ENCODE measurements at regions not wholly inside any gene's neighbourhood (a gene's known extent, or its start where the extent isn't known, plus 50 kb on each side); places are given as distances from the start of the nearest gene placed in this dataset.

GRCh38 chr18:21184396-21184996 lies 57.5 kb upstream of the GREB1L start:
- H3K36me3 ChIP-seq (ENCODE audit: control insufficient read depth, insufficient read depth, low read length) = no peaks in the 10 kb centered on the region
- ChIA-PET CTCF (no interaction called here), POLR2A (no interaction called here)
- no peak overlapping the region for H3K4me3 ChIP-seq (ENCODE audit: low read depth in 2 of 2, low read length in 2 of 2)
- H3K9me3 ChIP-seq (ENCODE audit: control insufficient read depth, insufficient read depth, low read depth, low read length) = no peaks in the 10 kb centered on the region
- in situ Hi-C loops (cut with HindIII; ENCODE audit: low pct_unique_long_range_greater_than_20kb, low sequenced_read_pairs) (no loop called here), intact Hi-C loops (cut with micrococcal nuclease; ENCODE audit: unreplicated experiment) (no loop called here)
- H3K27me3 ChIP-seq (ENCODE audit: control insufficient read depth, insufficient read depth, low read length) = no peaks in the 10 kb centered on the region
- no peak for TF ChIP-seq REST (IDR thresholded peaks at IDR 0.05; ENCODE audit: insufficient read depth in 1 of 2, low read depth in 2 of 2, low read length in 1 of 2)
- no peak for TF ChIP-seq CTCF (IDR thresholded peaks at IDR 0.05)
- no peak for TF ChIP-seq SIN3A (IDR thresholded peaks at IDR 0.05; ENCODE audit: borderline replicate concordance, insufficient read depth, low read depth, low read length)
- no peak for TF ChIP-seq TCF7L2 (IDR thresholded peaks at IDR 0.05; ENCODE audit: low read depth, low read length)
- no peak for TF ChIP-seq POLR2AphosphoS5 (IDR thresholded peaks at IDR 0.05; ENCODE audit: low read depth, low read length)
- DNase-seq (ENCODE audit: low read depth, low spot score) = no peak
- BruUV-seq (replicated peaks) = no TSS peak
- H3K4me1 ChIP-seq (ENCODE audit: control insufficient read depth, insufficient read depth, low read length) = no peaks in the 10 kb centered on the region
- no peak overlapping the region for H3K27ac ChIP-seq (ENCODE audit: low read length)
- ATAC-seq = no peak

GRCh38 chr18:21187886-21188285 lies 54.1 kb upstream of the GREB1L start:
- Histone ChIP-seq H3K36me3 (ENCODE audit: control insufficient read depth, insufficient read depth, low read length) (no peaks in the 10 kb centered on the region), H3K4me1 (ENCODE audit: control insufficient read depth, insufficient read depth, low read length) (no peaks in the 10 kb centered on the region), H3K27ac (ENCODE audit: low read length) (no peak overlapping the region), H3K27me3 (ENCODE audit: control insufficient read depth, insufficient read depth, low read length) (no peaks in the 10 kb centered on the region), H3K4me3 (ENCODE audit: low read depth in 2 of 2, low read length in 2 of 2) (no peak overlapping the region), H3K9me3 (ENCODE audit: control insufficient read depth, insufficient read depth, low read depth, low read length) (no peaks in the 10 kb centered on the region)
- TF ChIP-seq CTCF (IDR thresholded peaks at IDR 0.05) = no peak
- TF ChIP-seq REST (IDR thresholded peaks at IDR 0.05; ENCODE audit: insufficient read depth in 1 of 2, low read depth in 2 of 2, low read length in 1 of 2) = no peak
- TF ChIP-seq TCF7L2 (IDR thresholded peaks at IDR 0.05; ENCODE audit: low read depth, low read length) = no peak
- no peak for TF ChIP-seq POLR2AphosphoS5 (IDR thresholded peaks at IDR 0.05; ENCODE audit: low read depth, low read length)
- no peak for TF ChIP-seq SIN3A (IDR thresholded peaks at IDR 0.05; ENCODE audit: borderline replicate concordance, insufficient read depth, low read depth, low read length)
- in situ Hi-C loops (cut with HindIII; ENCODE audit: low pct_unique_long_range_greater_than_20kb, low sequenced_read_pairs) = no loop called here
- no peak for ATAC-seq
- intact Hi-C loops (cut with micrococcal nuclease; ENCODE audit: unreplicated experiment) = no loop called here
- ChIA-PET CTCF (no interaction called here), POLR2A (no interaction called here)
- no peak for DNase-seq (ENCODE audit: low read depth, low spot score)
- BruUV-seq (replicated peaks) = no TSS peak

Data from Panc1 (cell line).